GM19023 (cell line): ENCODE measurements at regions not wholly inside any gene's neighbourhood (a gene's known extent, or its start where the extent isn't known, plus 50 kb on each side); places are given as distances from the start of the nearest gene placed in this dataset.
"Not testable (repeated sequence)": the region's sequence is repeated elsewhere in the genome, so short reads cannot be mapped to it uniquely, and the experiment has no call there.

ENCODE experiments used
- ATAC-seq: cut with Tn5 transposase; IDR thresholded peaks from one replicate; pipeline ENCODE4 v1.9.1; 2021; ENCODE audit warnings: mild to moderate bottlenecking, moderate library complexity; ENCODE audit not compliant: unreplicated experiment

DNA sequence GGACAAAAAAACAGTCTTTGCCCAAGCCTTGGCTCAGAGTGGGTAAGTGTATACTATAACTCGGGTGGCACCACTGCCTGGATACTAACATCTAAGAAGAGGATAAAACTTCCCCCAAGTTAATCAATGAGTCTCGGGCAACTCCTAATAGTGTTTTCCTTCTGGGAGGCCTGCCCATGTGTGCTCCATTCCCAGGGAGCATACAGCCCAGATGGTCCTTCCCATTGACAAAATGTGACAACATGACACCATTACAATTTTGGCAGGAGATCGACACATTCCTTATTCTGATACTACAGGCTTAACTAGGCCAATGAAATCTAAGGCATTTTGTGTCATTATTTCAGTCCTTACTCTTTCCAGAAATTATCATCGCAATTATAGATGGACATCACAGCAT, 52.7 kb upstream of the CRIM1 start:
- no peak for ATAC-seq

DNA sequence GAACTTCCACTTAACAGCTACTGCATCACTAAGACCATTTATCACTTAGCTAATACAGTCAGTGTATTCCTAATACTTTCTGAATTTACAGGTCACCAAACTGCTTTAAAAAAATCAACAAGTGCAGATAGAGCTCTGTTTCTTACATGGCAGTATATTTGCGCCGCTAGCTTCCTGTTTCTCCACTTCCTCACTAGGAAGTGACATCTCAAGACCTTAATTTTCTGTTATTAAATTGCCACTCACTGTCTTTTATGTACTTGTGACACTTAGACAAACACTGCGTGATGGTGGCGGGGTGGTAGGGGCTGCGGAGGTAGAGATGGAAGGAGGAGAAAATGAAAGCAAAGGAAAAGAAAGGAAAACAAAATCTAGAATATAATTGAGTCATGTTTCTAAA, 53.7 kb upstream of the CRIM1 start:
- no peak for ATAC-seq

DNA sequence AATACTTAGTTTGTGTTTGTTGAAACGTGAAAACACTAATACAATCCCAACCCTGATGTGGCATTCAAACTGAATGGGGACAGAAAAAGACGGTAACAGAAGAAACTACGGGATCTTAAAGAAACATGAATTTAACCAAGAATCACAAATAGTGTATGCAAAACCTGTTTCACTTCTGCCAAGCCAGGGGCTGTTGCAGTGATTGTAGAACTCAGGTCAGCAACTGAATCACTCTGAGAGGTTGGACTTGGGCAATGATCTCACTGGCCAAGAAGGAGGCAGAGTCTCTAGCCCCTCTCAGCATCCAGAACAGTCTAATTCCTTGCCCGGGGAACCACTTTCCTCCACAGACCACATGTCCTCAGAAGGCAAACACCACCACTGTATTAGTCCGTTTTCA, 54.9 kb upstream of the CRIM1 start:
- ATAC-seq = no peak

DNA sequence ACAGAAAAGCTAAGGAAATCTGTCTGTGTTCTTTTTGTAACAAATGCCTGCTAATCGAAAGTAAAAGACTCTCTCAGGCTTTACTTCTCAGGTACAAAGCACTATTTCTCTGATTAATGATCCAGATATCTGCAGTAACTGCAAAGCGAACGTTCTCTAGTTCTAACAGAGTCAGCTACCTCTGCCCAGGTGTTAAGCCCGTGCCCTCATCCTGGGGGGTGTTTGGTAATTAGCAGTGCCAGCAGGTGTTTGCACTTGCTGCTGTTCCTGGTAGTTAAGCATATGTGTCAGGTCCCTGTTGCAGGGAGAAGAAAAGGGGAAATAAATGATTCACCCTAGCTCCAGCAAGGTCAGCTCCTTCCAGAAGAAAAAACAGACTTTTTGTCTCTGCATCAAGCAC, 58.8 kb upstream of the CRIM1 start:
- ATAC-seq = no peak

DNA sequence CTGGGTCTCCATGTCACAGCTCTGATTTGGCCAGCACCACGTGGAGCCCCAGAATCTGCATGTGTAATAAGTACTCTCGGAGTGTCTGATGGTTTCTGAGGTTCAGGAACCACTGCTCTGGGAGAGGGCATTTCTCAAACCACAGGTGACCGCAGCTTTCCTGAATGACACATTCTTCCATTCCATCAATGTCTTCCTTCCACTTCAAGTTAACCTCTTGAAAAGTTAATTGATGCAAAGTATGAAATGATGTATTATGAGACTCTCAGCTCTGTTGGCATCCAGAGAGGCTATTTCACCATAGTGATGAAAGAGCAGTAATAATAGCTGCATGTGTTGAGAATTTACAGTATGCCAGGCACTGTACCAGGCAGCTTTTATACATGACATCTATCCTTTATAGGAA, 61.3 kb upstream of the CRIM1 start:
- no peak for ATAC-seq

DNA sequence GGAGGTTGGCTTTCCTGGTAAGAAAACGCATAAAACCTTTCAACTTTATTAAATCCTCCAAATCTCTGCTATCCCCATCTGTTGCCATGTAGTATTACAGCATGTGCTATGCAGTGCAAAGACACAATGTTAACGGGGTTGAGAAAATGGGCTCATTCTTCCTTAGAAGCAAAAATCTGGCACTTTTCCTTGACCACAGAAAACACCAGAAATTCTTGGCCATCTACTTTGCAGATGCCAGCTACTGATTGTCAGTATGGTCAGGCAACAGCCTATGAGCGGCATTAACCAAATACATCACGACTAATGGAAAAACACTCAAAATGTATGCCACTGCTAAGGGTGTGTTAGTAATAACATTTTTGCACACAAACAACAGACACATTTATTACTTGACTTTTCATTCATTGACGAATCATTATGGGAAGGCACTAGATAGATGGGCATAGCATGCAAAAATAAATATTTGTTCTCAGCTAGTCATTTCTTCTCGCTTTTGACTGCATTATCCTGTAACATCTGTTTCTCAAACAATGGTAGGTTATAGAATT, 65.2 kb upstream of the CRIM1 start:
- ATAC-seq = no peak

DNA sequence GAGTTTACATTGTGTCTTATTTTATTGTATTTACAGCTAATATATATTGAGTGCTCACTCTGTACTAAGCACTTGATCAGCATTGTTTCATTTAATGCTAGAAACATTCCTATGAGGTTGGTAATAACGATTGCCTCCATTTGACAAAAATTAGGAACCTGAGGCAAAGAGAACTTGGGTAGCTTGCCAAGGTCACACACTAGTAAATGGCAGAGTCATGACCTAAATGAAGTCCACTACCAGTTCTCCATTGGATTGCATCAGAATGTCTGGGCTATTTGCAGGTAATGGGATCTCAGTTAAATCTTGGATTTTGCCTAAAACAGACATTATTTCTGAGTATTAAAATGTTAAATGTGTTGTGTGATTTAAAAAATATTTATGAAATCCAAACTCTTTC, 65.8 kb upstream of the CRIM1 start:
- no peak for ATAC-seq

DNA sequence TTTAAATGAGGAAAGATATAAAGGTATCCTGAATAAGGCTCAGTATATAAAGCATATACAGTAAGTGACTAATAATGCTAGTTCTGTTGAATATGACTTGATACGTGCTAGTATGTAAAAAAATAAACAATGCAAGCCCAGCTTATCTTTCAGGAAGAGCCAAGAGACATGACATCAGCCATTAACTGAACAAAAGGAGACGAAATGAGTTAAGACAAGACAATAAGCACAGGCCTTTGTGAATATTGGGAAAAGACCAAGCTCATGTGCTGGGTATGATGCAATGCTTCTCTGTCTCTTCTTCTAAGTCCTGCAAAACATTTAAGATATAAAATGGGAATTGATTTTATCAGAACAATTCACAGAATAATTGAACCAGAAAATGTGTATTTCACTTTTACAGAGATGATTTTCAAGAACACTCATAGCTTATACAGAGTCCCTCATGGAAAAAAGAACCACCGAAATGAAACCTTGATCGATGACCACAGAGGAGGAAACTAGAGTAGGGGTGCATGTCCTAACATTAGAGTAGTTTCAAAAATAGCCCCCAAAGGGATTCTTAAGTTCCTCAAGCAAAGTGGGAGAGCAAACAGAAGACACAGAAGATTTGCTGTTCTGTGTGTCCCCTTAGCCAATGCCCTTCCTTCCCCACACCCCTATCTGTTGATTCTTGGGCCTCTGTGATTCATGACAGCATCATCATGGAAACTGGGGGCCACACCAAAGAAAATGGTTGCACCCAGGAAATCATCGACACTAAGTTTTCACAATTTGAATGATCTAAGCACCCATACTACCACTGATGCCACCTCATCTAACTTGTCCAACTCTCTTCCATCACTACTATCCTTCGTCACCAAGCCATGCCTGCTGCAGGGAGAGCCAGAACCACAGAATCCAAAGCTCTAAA, 68.0 kb upstream of the CRIM1 start:
- no peak for ATAC-seq

DNA sequence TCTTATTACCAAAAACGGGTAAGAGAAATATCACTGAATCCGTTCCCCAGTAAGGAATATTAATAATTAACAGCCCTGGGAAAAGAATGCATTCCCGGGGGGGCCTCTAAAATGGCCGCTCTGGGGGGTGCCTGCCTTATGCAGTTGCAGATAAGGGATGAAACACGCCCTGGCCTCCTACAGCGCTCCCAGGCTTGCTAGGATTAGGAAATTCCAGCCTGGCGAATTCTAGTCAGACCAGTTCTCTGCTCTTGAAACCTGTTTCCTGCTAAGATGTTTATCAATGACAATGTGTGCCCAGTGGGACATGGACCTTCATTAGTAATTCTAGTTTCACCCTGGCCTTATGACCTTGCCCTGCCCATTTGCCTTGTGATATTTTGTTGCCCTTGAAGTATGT, 76.1 kb upstream of the CRIM1 start:
- not testable (repeated sequence) for ATAC-seq

DNA sequence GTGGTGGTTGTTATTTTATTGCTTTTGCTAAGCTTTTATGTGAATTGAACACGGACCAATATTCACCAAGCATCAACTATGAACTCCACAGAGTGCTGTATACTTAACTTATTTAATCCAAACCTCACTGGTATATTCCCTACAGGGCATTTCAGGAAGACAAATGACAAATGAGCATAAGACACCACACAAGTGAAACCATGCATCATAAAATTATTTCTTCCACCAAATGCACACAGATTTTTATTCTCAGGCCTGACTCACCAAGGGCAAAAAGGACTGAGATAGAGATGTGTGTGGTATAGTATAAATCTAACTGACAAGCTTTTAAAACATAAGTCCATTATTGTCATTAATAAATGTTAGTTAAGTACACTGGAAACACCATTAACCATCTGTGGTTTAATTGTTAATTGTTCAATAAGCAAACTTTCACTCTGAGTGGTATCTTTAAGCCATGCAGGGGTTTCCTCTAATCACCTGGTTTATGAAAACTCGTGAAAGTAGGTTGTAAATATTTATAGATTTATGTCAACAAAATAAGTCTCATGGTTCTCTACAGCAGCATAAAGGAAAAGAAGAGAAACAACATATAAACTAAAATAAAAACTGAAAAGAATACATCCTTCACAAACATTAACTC, 77.6 kb upstream of the CRIM1 start:
- no peak for ATAC-seq

DNA sequence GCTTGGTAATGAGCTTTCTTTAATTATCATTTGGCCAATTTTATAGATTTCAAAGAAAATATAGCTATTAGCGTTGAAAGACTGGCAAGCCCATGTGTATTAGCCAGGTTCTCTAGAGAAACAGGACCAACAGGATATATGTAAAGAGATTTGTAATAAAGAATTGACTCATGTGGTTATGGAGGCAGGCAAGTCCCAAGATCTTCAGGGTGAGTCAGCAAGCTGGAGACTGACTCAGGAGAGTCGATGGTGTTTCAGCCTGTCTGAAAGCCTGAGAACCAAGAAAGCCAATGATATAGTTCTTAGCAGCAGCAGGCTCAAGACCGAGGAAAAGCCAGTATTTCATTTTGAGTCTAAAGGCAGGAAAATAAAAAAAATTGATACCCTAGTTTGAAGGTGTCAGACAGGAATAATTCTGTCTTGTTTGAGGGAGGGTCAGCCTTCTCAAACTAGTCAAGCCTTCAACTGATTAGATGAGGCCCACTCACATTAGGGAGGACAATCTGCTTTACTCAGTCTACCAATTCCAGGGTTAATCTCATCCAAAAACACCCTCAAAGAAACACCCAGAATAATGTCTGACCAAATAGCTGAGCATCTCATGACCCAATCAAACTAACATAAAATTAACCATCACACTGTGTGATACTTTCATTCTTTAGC, 78.3 kb upstream of the CRIM1 start:
- no peak for ATAC-seq

DNA sequence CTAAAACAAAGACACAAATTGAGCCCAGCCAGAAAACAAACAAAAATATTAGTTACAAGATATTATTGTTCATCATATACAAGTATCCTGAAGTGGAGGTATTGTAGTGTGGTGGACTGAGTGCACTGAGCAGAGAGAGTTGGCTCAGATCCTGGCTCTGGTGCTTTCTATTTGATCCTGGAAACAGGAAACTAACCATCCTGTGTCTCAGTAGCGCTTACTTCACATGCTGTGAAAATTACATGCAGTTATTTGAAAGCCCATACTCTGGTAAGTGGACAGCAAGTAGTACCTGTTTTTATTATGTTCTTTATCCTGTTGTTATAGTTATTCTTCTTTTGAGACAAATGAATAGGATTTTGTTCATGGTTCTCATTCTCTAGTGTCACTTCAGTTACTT, 84.3 kb upstream of the CRIM1 start:
- no peak for ATAC-seq

DNA sequence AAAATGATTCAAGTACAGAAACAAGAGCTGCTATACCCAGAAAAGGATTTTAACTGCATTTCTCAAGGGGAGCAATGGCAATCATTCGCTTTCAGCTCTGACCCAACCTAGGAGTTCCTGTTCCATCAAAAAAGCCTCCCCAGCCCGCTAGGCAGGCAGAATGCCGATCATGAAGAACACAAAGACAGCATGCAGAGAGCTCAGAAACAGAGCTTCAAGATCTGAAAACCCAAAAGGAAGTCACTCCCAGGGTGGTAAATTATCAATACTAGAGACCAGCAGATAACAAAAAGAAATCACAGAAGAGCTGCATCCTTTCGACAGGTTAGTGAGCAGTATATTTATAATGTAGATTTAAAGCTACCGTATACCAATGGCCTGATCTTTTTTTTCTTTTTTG, 84.8 kb upstream of the CRIM1 start:
- ATAC-seq = no peak

DNA sequence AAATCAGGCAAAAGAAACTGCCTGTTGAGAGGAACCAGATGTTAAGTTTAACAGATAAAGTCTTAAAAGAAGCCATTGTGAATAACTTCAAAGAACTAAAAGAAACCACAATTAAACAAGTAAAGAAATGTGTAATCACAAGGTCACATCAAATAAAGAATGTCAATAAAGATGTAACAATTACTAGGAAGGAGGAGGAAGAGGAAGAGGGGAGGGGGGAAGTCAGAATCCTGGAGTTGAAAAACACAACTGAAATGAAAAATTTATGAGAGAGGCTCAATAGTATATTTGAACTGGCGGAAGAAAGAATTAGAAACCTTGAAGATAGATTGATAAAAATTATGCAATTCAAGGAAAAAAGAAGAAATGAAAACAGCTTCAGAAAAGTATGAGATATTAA, 88.4 kb upstream of the CRIM1 start:
- ATAC-seq = no peak

DNA sequence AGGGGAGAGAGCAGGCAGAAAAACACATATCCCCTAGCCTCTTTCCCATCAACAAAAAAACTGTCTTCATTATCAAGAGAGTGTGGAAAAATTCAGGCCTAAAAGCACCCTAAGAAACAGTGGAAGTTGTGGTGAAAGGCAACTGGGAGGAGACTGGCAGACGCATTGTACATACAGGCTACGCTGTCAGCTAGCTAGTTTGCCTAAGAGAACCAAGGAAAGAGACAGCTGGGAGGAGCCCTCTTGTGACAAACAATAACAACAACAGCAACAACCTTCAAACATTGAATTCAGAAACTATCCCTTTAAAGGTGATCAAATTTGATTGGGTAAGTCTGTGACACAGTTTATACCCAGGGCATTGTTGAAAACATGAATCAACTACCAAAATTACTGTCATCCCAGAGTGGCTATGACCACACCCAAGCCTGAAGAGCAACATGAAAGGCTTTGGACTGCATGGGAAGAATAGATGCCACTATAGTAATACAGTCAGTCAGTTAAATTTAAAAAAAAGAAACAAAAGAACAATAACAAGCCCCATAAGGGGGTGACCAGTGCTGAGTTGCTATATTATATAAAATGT, 88.9 kb upstream of the CRIM1 start:
- ATAC-seq = no peak

DNA sequence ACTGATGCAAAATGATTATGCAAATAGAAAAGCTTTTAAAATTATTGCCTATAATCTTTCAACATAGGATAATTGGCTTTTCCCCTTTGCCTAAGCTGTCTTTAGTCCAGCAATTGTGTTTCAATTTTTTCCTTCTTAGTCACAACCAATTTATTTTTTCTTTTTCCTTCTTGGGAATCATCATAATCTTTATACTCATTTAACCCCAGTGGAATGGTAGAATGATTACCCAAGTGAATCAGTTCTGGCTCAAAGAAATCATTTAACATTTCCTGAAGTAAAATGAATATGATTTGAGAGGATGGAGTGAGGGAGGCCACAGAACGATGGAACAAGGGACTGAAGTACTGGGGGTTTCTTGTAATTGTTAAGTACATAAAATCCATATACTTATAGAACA, 93.0 kb upstream of the CRIM1 start:
- no peak for ATAC-seq

DNA sequence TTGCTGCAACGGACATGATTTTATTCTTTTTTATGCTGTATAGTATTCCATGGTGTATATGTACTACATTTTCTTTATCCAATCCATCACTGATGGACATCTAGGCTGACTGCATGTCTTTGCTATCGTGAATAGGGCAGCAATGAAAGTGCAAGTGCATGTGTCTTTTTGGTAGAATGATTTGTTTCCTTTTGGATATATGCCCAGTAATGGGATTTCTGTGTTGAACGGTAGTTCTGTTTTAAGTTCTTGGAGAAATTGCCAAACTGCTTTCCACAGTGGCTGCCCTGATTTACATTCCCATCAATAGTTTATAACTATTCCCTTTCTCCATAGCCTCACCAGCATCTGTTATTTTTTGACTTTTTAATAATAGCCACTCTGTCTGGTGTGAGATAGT, 99.7 kb upstream of the CRIM1 start:
- ATAC-seq = no peak

DNA sequence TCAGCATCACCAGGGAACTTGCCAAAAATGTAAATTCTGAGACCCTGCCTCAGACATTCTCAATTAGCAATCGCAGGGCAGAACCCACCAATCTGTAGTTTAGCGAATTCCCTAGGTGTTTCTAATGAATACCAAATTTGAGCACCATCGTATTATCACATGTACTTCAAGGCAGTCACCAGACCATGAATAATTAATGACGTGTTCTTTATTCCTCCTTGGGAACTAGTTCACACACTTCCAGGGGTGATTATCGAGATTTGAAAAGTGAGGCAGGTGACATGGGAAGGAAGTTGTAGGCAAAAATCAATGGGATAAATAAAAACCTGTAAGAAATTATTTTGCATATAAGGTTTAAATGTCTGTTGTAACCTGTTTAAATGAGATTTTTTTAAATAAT, 102.5 kb upstream of the CRIM1 start:
- ATAC-seq = no peak

DNA sequence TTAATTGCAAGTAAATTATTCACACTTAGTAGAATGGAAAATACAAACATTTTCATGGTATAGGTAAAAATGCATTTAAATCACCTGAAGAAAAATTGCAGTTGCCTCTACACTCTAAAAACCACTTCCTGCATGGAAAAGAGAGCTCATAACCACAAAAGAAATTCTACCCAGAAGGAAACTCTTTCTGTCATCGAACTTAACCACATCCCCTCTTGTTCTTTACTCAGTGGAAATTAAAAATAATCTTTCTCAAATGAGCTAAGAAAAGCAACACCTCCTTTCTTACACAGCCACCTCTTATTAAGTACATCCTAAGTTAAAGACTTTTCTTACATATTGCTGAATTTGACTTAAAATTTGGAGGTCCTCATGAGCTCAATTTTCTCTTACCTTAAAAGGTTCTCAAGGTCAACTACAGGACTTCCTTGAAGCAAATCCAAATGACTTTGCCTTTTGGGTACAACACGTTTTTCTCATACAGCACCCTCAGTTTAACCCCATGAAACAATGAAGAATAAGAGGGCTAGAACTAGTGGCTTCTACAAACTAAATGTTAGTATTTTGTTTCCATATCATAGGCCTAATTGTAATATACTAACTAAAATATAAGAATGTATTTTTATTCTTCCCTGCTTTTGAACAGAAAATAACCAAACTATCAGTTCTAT, 109.1 kb upstream of the CRIM1 start:
- peak; percentile 74 for ATAC-seq

DNA sequence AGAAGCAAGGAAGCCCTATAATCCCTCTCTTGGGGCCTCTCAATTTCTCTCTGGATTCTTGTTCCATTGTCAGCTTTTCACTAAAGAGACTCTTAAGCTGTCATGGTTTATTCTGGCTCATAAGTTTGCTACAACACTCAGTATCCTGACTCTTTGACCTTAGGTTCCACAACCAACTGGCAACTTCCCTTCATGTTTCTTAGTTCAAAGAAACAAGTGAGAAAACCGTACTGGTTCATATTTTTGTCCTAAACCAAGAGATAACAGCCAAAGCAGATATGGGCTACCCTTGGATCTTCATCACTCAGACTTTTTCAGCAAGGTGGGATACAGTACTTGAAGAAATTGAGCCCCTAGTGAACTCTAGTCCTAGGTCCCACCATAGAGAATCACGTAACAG, 109.9 kb upstream of the CRIM1 start:
- ATAC-seq = no peak

DNA sequence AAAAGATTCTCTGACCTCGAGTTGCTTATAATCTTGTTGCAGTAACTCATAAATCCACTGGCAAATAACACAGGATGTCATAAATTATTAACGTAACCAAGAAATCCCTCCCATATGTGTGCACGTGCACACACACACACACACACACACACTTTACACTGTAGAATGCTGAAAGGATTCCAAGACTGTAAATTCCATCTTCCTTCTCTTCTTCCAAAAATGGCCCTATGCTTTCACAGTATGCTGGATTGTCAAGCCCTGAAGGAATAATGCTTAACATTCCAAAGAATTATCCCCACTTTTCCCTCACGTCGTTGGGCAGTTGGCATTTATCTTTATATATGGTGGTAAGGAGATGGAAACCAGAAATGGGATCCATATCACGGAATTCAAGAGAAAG, 117.5 kb upstream of the CRIM1 start:
- ATAC-seq = no peak
